HG03378 (cell line): ENCODE measurements at regions not wholly inside any gene's neighbourhood (a gene's known extent, or its start where the extent isn't known, plus 50 kb on each side); places are given as distances from the start of the nearest gene placed in this dataset.
A peak's percentile ranks its signal among the peaks of the same experiment; 100 is the strongest.

ENCODE experiments used
- ATAC-seq: cut with Tn5 transposase; IDR thresholded peaks from one replicate; pipeline ENCODE4 v1.9.1; 2021; ENCODE audit warnings: mild to moderate bottlenecking, moderate library complexity; ENCODE audit not compliant: unreplicated experiment

GRCh38 chr7:142606081-142606480, 143.2 kb upstream of the PRSS1 start:
- no peak for ATAC-seq

- ATAC-seq, result no peak
Measured at GRCh38 chr7:142604671-142605070, 144.6 kb upstream of the PRSS1 start.

- no peak for ATAC-seq
Measured at GRCh38 chr7:142603870-142604448, 145.3 kb upstream of the PRSS1 start.

- ATAC-seq, result no peak
Measured at GRCh38 chr7:142602756-142603155, 146.5 kb upstream of the PRSS1 start.

GRCh38 chr7:142602183-142602582, 147.1 kb upstream of the PRSS1 start:
- no peak for ATAC-seq

GRCh38 chr7:142598297-142598696, 151.0 kb upstream of the PRSS1 start:
- no peak for ATAC-seq

GRCh38 chr7:142597547-142597946, 151.7 kb upstream of the PRSS1 start:
- no peak for ATAC-seq

- ATAC-seq, result no peak
Measured at GRCh38 chr7:142595816-142596516, 153.3 kb upstream of the PRSS1 start.

GRCh38 chr7:142594078-142594477, 155.2 kb upstream of the PRSS1 start:
- ATAC-seq, result no peak

- no peak for ATAC-seq
Measured at GRCh38 chr7:142593106-142593505, 156.2 kb upstream of the PRSS1 start.

- ATAC-seq, result no peak
Measured at GRCh38 chr7:142592664-142593063, 156.6 kb upstream of the PRSS1 start.

- no peak for ATAC-seq
Measured at GRCh38 chr7:142592231-142592630, 157.0 kb upstream of the PRSS1 start.

- ATAC-seq, result no peak
Measured at GRCh38 chr7:142590830-142591457, 158.3 kb upstream of the PRSS1 start.

GRCh38 chr7:142590077-142590476, 159.2 kb upstream of the PRSS1 start:
- ATAC-seq, result no peak

- peak; percentile 75 for ATAC-seq
Measured at GRCh38 chr7:142587578-142588191, 161.6 kb upstream of the PRSS1 start.

GRCh38 chr7:142586611-142587010, 162.7 kb upstream of the PRSS1 start:
- ATAC-seq, result no peak

GRCh38 chr7:142585425-142585824, 163.8 kb upstream of the PRSS1 start:
- ATAC-seq, result no peak

- ATAC-seq, result no peak
Measured at GRCh38 chr7:142584765-142585164, 164.5 kb upstream of the PRSS1 start.

- ATAC-seq, result peak; percentile 74
Measured at GRCh38 chr7:142583446-142583845, 165.8 kb upstream of the PRSS1 start.

GRCh38 chr7:142582351-142582750, 166.9 kb upstream of the PRSS1 start:
- ATAC-seq, result no peak

GRCh38 chr7:142581341-142581740, 167.9 kb upstream of the PRSS1 start:
- ATAC-seq, result peak; percentile 64

- ATAC-seq, result peak; percentile 41
Measured at GRCh38 chr7:142579946-142580345, 169.3 kb upstream of the PRSS1 start.
